OCI-LY1 (cell line): ENCODE measurements at regions not wholly inside any gene's neighbourhood (a gene's known extent, or its start where the extent isn't known, plus 50 kb on each side); places are given as distances from the start of the nearest gene placed in this dataset.

Experiments used
- EZH2 ChIP-seq: fragments of 200-600 bp; sonication (generic), shearing (Covaris generic); IDR thresholded peaks from 2 replicates; pipeline ENCODE4 v1.8.0; 2017; ENCODE audit warnings: borderline replicate concordance, mixed run types, mild to moderate bottlenecking, antibody characterized with exemption, low read length, moderate library complexity, mixed read lengths
- TF ChIP-seq, protein P1 (sequence below): fragments of 200-600 bp; sonication (generic), shearing (Covaris generic); IDR thresholded peaks from 2 replicates; pipeline ENCODE4 v1.5.1; 2017; ENCODE audit warnings: mild to moderate bottlenecking, antibody characterized with exemption, low read length, moderate library complexity, mixed read lengths

DNA sequence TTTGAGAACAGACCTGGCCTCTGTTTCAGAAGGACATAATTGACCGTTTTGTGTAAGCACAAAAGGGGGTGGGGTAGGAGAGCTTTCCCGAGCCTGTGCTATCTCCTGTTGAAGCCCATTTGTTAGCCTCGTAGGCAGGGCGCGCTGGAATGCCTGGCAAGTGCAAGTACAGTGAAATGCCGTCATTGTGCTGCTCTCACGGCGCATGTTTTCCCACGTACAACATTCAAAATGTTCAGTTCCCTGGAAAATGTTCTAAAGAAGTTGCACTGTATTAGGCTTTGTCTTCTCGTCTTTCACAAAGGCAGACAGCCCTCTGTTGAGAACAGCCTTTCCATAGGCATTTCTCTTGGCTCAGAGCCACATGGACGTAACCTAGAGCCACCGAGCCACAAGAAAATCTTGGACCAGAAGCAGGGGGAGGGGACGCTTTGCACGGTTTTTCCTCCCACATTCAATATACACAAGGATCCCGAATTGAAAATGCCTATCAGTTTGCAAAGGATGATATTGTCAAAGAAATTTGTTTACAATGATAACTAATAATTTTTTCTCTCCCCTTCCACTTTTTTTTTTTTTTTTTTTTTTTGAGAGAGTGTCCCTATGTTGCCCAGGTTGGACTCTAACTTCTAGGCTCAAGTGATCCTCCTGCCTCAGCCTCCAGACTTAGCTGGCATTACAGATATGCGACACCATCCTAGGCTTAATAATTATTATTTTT is 54.6 kb upstream of the RAPGEF2 start:
- TF ChIP-seq, protein P1, sequence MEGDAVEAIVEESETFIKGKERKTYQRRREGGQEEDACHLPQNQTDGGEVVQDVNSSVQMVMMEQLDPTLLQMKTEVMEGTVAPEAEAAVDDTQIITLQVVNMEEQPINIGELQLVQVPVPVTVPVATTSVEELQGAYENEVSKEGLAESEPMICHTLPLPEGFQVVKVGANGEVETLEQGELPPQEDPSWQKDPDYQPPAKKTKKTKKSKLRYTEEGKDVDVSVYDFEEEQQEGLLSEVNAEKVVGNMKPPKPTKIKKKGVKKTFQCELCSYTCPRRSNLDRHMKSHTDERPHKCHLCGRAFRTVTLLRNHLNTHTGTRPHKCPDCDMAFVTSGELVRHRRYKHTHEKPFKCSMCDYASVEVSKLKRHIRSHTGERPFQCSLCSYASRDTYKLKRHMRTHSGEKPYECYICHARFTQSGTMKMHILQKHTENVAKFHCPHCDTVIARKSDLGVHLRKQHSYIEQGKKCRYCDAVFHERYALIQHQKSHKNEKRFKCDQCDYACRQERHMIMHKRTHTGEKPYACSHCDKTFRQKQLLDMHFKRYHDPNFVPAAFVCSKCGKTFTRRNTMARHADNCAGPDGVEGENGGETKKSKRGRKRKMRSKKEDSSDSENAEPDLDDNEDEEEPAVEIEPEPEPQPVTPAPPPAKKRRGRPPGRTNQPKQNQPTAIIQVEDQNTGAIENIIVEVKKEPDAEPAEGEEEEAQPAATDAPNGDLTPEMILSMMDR = no peak
- TF ChIP-seq EZH2 = no peak
